ENCODE measurements at regions not wholly inside any gene's neighbourhood (a gene's known extent, or its start where the extent isn't known, plus 50 kb on each side); places are given as distances from the start of the nearest gene placed in this dataset.

DNA sequence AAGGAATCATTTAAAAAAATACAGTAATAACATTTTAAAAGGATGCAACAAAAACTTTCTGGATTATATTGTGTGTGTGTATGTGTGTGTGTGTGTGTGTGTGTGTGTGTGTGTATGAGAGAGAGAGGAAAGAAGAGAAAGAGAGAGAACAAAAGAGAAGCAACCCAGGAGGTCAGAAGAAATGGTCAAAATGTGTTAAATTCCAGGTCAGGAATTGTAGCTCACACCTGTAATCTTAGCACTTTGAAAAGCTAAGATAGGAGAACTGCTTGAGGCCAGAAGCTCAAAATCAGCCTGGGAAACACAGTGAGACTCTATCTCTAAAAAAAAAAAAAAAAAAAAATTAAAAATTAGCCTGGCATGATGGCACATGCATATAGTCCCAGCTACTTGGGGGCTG is 311.8 kb upstream of the CDH12 start:
- no peak overlapping the region for H2BK15ac ChIP-seq (ENCODE audit: low read depth, poor library complexity, severe bottlenecking)
- H3K9ac ChIP-seq (ENCODE audit: low read length) = no peak overlapping the region
- H3K14ac ChIP-seq (ENCODE audit: low read length in 2 of 2) = no peak overlapping the region
- H3K18ac ChIP-seq (ENCODE audit: low read depth in 1 of 2, low read length in 2 of 2) = no peak overlapping the region
- H3K4me3 ChIP-seq (ENCODE audit: insufficient read depth in 1 of 2, low read depth in 1 of 2, low read length in 2 of 2) = no peak overlapping the region
- no peak overlapping the region for H3K4me2 ChIP-seq (ENCODE audit: low read length, poor library complexity, severe bottlenecking)
- H3K36me3 ChIP-seq (ENCODE audit: control insufficient read depth in 1 of 2, insufficient read depth in 2 of 2, low read depth in 1 of 2, low read length in 2 of 2) = no peaks in the 10 kb centered on the region
- no peaks in the 10 kb centered on the region for H3K9me3 ChIP-seq (ENCODE audit: control insufficient read depth, low read length)
- no peak overlapping the region for H3K27ac ChIP-seq (ENCODE audit: low read length, poor library complexity, severe bottlenecking)
- H3K4ac ChIP-seq (ENCODE audit: low read depth in 1 of 2, low read length in 2 of 2) = no peak overlapping the region
- no peak for DNase-seq
- no peak overlapping the region for H3K23ac ChIP-seq (ENCODE audit: low read length in 2 of 2)
- H3K79me1 ChIP-seq (replicated peaks; ENCODE audit: low read length, poor library complexity, severe bottlenecking) = no peaks in the 10 kb centered on the region
- no peak overlapping the region for H2BK120ac ChIP-seq (ENCODE audit: low read depth, low read length)
- no peaks in the 10 kb centered on the region for H3K27me3 ChIP-seq (ENCODE audit: control insufficient read depth in 1 of 2, insufficient read depth in 1 of 2, low read length in 2 of 2)
- H2BK12ac ChIP-seq (ENCODE audit: low read length in 2 of 2) = no peak overlapping the region
- H2AK5ac ChIP-seq (ENCODE audit: low read length, severe bottlenecking) = no peak overlapping the region
- H4K8ac ChIP-seq (ENCODE audit: low read length) = no peak overlapping the region
- no peaks in the 10 kb centered on the region for H3K4me1 ChIP-seq (ENCODE audit: control insufficient read depth, insufficient read depth, low read depth, low read length)
- H4K91ac ChIP-seq (ENCODE audit: low read length) = no peak overlapping the region
- no peak overlapping the region for H2BK5ac ChIP-seq (ENCODE audit: low read depth, low read length, poor library complexity, severe bottlenecking)
- no peak overlapping the region for H2AFZ ChIP-seq (ENCODE audit: low read depth, low read length)

DNA sequence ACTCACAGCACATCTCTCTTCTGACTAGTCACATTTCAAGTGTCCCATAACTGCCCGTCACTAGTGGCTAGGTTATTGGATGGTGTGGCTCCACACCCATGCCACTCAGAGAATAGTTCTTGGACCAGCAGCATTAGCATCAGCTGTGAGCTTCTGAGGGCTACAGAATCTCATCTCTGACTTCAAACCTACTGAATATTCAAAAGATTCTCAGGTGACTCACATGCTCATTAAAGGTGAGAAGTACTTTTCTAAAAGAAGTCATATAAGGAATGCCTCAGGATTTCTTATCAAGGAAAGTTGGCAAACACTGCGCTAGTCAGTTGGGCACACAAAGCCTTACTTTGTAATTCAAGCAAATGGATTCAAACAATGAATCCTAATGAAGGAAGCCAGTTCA is 305.0 kb upstream of the CDH12 start:
- Histone ChIP-seq H3K4ac (ENCODE audit: low read depth in 1 of 2, low read length in 2 of 2) (no peak overlapping the region), H4K8ac (ENCODE audit: low read length) (no peak overlapping the region), H4K91ac (ENCODE audit: low read length) (no peak overlapping the region), H3K4me3 (ENCODE audit: insufficient read depth in 1 of 2, low read depth in 1 of 2, low read length in 2 of 2) (no peak overlapping the region), H3K14ac (ENCODE audit: low read length in 2 of 2) (no peak overlapping the region), H2BK15ac (ENCODE audit: low read depth, poor library complexity, severe bottlenecking) (no peak overlapping the region), H3K18ac (ENCODE audit: low read depth in 1 of 2, low read length in 2 of 2) (no peak overlapping the region), H3K9me3 (ENCODE audit: control insufficient read depth, low read length) (no peaks in the 10 kb centered on the region), H2AK5ac (ENCODE audit: low read length, severe bottlenecking) (no peak overlapping the region), H3K4me2 (ENCODE audit: low read length, poor library complexity, severe bottlenecking) (no peak overlapping the region), H2BK5ac (ENCODE audit: low read depth, low read length, poor library complexity, severe bottlenecking) (no peak overlapping the region), H3K79me1 (replicated peaks; ENCODE audit: low read length, poor library complexity, severe bottlenecking) (no peaks in the 10 kb centered on the region), H3K4me1 (ENCODE audit: control insufficient read depth, insufficient read depth, low read depth, low read length) (no peaks in the 10 kb centered on the region), H2BK120ac (ENCODE audit: low read depth, low read length) (no peak overlapping the region), H3K23ac (ENCODE audit: low read length in 2 of 2) (no peak overlapping the region), H2AFZ (ENCODE audit: low read depth, low read length) (no peak overlapping the region), H3K36me3 (ENCODE audit: control insufficient read depth in 1 of 2, insufficient read depth in 2 of 2, low read depth in 1 of 2, low read length in 2 of 2) (no peaks in the 10 kb centered on the region), H3K9ac (ENCODE audit: low read length) (no peak overlapping the region), H3K27me3 (ENCODE audit: control insufficient read depth in 1 of 2, insufficient read depth in 1 of 2, low read length in 2 of 2) (no peaks in the 10 kb centered on the region), H2BK12ac (ENCODE audit: low read length in 2 of 2) (no peak overlapping the region), H3K27ac (ENCODE audit: low read length, poor library complexity, severe bottlenecking) (no peak overlapping the region)
- 91% methylated on average over 2 of the region's 2 CpGs for WGBS
- DNase-seq = no peak

DNA sequence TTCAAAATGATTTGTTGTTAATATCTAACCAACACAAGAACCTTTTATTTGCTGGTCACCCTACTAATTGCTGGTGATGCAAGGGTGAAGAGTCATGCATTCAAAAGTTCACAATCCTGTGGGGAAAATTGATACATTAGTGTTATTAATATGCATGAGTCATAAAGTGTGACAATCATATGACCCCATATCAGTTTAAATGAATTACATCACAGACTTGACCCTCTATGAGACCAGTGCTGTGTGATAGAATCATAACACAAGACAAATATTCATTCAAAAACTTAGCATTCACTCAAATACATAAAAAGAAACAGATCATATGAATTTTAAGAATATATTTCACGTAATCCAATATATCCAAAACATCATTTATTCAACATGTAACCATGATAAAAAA is 304.6 kb upstream of the CDH12 start:
- Histone ChIP-seq H3K4ac (ENCODE audit: low read depth in 1 of 2, low read length in 2 of 2) (no peak overlapping the region), H2AK5ac (ENCODE audit: low read length, severe bottlenecking) (no peak overlapping the region), H2BK5ac (ENCODE audit: low read depth, low read length, poor library complexity, severe bottlenecking) (no peak overlapping the region), H2BK15ac (ENCODE audit: low read depth, poor library complexity, severe bottlenecking) (no peak overlapping the region), H2BK120ac (ENCODE audit: low read depth, low read length) (no peak overlapping the region), H3K9me3 (ENCODE audit: control insufficient read depth, low read length) (no peaks in the 10 kb centered on the region), H2AFZ (ENCODE audit: low read depth, low read length) (no peak overlapping the region), H3K14ac (ENCODE audit: low read length in 2 of 2) (no peak overlapping the region), H3K27ac (ENCODE audit: low read length, poor library complexity, severe bottlenecking) (no peak overlapping the region), H3K4me3 (ENCODE audit: insufficient read depth in 1 of 2, low read depth in 1 of 2, low read length in 2 of 2) (no peak overlapping the region), H3K79me1 (replicated peaks; ENCODE audit: low read length, poor library complexity, severe bottlenecking) (no peaks in the 10 kb centered on the region), H3K4me1 (ENCODE audit: control insufficient read depth, insufficient read depth, low read depth, low read length) (no peaks in the 10 kb centered on the region), H4K91ac (ENCODE audit: low read length) (no peak overlapping the region), H3K23ac (ENCODE audit: low read length in 2 of 2) (no peak overlapping the region), H4K8ac (ENCODE audit: low read length) (no peak overlapping the region), H3K9ac (ENCODE audit: low read length) (no peak overlapping the region), H3K27me3 (ENCODE audit: control insufficient read depth in 1 of 2, insufficient read depth in 1 of 2, low read length in 2 of 2) (no peaks in the 10 kb centered on the region), H3K18ac (ENCODE audit: low read depth in 1 of 2, low read length in 2 of 2) (no peak overlapping the region), H3K4me2 (ENCODE audit: low read length, poor library complexity, severe bottlenecking) (no peak overlapping the region), H2BK12ac (ENCODE audit: low read length in 2 of 2) (no peak overlapping the region), H3K36me3 (ENCODE audit: control insufficient read depth in 1 of 2, insufficient read depth in 2 of 2, low read depth in 1 of 2, low read length in 2 of 2) (no peaks in the 10 kb centered on the region)
- no peak for DNase-seq
- no CpG with 5 or more reads among the region's 1 CpG for WGBS

DNA sequence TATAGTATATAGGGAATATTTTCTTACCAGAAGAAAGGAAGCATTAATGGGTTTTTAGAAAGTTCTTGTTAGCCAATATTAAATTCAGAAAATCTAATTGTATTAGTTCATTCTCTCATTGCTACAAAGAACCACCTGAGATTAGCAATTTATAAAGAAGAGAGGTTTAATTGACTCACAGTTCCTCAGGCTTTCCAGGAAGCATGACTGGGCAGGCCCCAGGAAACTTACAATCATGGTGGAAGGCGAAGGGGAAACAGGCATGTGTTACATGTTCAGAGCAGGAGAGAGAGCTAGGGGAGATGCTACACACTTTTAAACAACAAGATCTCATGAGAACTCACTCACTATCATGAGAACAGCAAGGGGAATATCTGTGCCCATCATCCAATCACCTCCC is 304.0 kb upstream of the CDH12 start:
- Histone ChIP-seq H3K9me3 (ENCODE audit: control insufficient read depth, low read length) (no peaks in the 10 kb centered on the region), H3K27ac (ENCODE audit: low read length, poor library complexity, severe bottlenecking) (no peak overlapping the region), H3K79me1 (replicated peaks; ENCODE audit: low read length, poor library complexity, severe bottlenecking) (no peaks in the 10 kb centered on the region), H2AK5ac (ENCODE audit: low read length, severe bottlenecking) (no peak overlapping the region), H3K18ac (ENCODE audit: low read depth in 1 of 2, low read length in 2 of 2) (no peak overlapping the region), H4K8ac (ENCODE audit: low read length) (no peak overlapping the region), H2AFZ (ENCODE audit: low read depth, low read length) (no peak overlapping the region), H3K4ac (ENCODE audit: low read depth in 1 of 2, low read length in 2 of 2) (no peak overlapping the region), H3K23ac (ENCODE audit: low read length in 2 of 2) (no peak overlapping the region), H2BK120ac (ENCODE audit: low read depth, low read length) (no peak overlapping the region), H3K4me3 (ENCODE audit: insufficient read depth in 1 of 2, low read depth in 1 of 2, low read length in 2 of 2) (no peak overlapping the region), H3K14ac (ENCODE audit: low read length in 2 of 2) (no peak overlapping the region), H3K9ac (ENCODE audit: low read length) (no peak overlapping the region), H3K27me3 (ENCODE audit: control insufficient read depth in 1 of 2, insufficient read depth in 1 of 2, low read length in 2 of 2) (no peaks in the 10 kb centered on the region), H2BK5ac (ENCODE audit: low read depth, low read length, poor library complexity, severe bottlenecking) (no peak overlapping the region), H2BK15ac (ENCODE audit: low read depth, poor library complexity, severe bottlenecking) (no peak overlapping the region), H4K91ac (ENCODE audit: low read length) (no peak overlapping the region), H3K4me2 (ENCODE audit: low read length, poor library complexity, severe bottlenecking) (no peak overlapping the region), H3K36me3 (ENCODE audit: control insufficient read depth in 1 of 2, insufficient read depth in 2 of 2, low read depth in 1 of 2, low read length in 2 of 2) (no peaks in the 10 kb centered on the region), H2BK12ac (ENCODE audit: low read length in 2 of 2) (no peak overlapping the region), H3K4me1 (ENCODE audit: control insufficient read depth, insufficient read depth, low read depth, low read length) (no peaks in the 10 kb centered on the region)
- WGBS = no CpG with 5 or more reads among the region's 1 CpG
- no peak for DNase-seq

All from mesenchymal stem cell (in vitro differentiated cells and primary cell).